H9 (cell line): ENCODE measurements at regions not wholly inside any gene's neighbourhood (a gene's known extent, or its start where the extent isn't known, plus 50 kb on each side); places are given as distances from the start of the nearest gene placed in this dataset.

Experiments
- DNase-seq: peaks from one replicate; pipeline ENCODE4 v3.0.0-alpha.2; 2017
- H2AFZ ChIP-seq: one replicate; pipeline ENCODE4 v1.6.1; 2013; ENCODE audit warnings: mild to moderate bottlenecking, low read length, control low read depth, moderate library complexity
- H2AK5ac ChIP-seq: 2 replicates; pipeline ENCODE4 v1.6.1; 2013; ENCODE audit warnings: low read length, control low read depth, mixed read lengths; ENCODE audit not compliant: insufficient read length
- H2BK120ac ChIP-seq: one replicate; pipeline ENCODE4 v1.6.1; 2013; ENCODE audit warnings: low read depth, mild to moderate bottlenecking, low read length, control low read depth, inconsistent platforms; ENCODE audit not compliant: poor library complexity, severe bottlenecking
- H2BK12ac ChIP-seq: 2 replicates; pipeline ENCODE4 v1.6.1; 2013; ENCODE audit warnings: low read length, control low read depth, mixed read lengths, low read depth; ENCODE audit not compliant: insufficient read length
- H2BK15ac ChIP-seq: 2 replicates; pipeline ENCODE4 v1.6.1; 2013; ENCODE audit warnings: low read depth, low read length, control low read depth
- H2BK20ac ChIP-seq: one replicate; pipeline ENCODE4 v1.6.1; 2013; ENCODE audit warnings: low read depth, mild to moderate bottlenecking, low read length, control low read depth, inconsistent platforms; ENCODE audit not compliant: poor library complexity, severe bottlenecking
- H2BK5ac ChIP-seq: 2 replicates; pipeline ENCODE4 v1.6.1; 2013; ENCODE audit warnings: low read length, control low read depth, mixed read lengths; ENCODE audit not compliant: insufficient read length
- H3K14ac ChIP-seq: 2 replicates; pipeline ENCODE4 v1.6.1; 2013; ENCODE audit warnings: low read length, control low read depth; ENCODE audit not compliant: insufficient read depth
- H3K18ac ChIP-seq: 2 replicates; pipeline ENCODE4 v1.6.1; 2013; ENCODE audit warnings: low read depth, mild to moderate bottlenecking, mixed read lengths, low read length, control low read depth; ENCODE audit not compliant: insufficient read length
- H3K23ac ChIP-seq: 2 replicates; pipeline ENCODE4 v1.6.1; 2013; ENCODE audit warnings: low read length, control low read depth, mixed read lengths, low read depth; ENCODE audit not compliant: insufficient read length
- H3K23me2 ChIP-seq: 2 replicates; pipeline ENCODE4 v1.6.1; 2013; ENCODE audit warnings: low read depth, mild to moderate bottlenecking, mixed read lengths, low read length, control low read depth; ENCODE audit not compliant: insufficient read length, poor library complexity, severe bottlenecking
- H3K27ac ChIP-seq: 2 replicates; pipeline ENCODE4 v1.5.1; 2013; ENCODE audit warnings: low read length, control low read depth, mixed read lengths, low read depth; ENCODE audit not compliant: insufficient read length
- H3K27me3 ChIP-seq: 2 replicates; pipeline ENCODE4 v1.6.1; 2013; ENCODE audit warnings: low read length, control low read depth, inconsistent platforms; ENCODE audit not compliant: insufficient read depth
- H3K4ac ChIP-seq: 2 replicates; pipeline ENCODE4 v1.6.1; 2013; ENCODE audit warnings: low read depth, mild to moderate bottlenecking, control low read depth, inconsistent platforms, low read length, moderate library complexity
- H3K4me1 ChIP-seq: 2 replicates; pipeline ENCODE4 v1.6.1; 2013; ENCODE audit warnings: low read length, control low read depth, inconsistent platforms; ENCODE audit not compliant: insufficient read depth
- H3K4me2 ChIP-seq: 2 replicates; pipeline ENCODE4 v1.6.1; 2013; ENCODE audit warnings: low read length, control low read depth, mixed read lengths; ENCODE audit not compliant: insufficient read length, insufficient read depth
- H3K56ac ChIP-seq: 2 replicates; pipeline ENCODE4 v1.6.1; 2013; ENCODE audit warnings: low read depth, mild to moderate bottlenecking, mixed read lengths, low read length, control low read depth; ENCODE audit not compliant: insufficient read length
- H3K79me1 ChIP-seq: 2 replicates; pipeline ENCODE4 v1.6.1; 2013; ENCODE audit warnings: low read depth, mild to moderate bottlenecking, moderate library complexity, low read length, control low read depth, inconsistent platforms; ENCODE audit not compliant: insufficient read depth, poor library complexity, severe bottlenecking
- H3K79me2 ChIP-seq: 2 replicates; pipeline ENCODE4 v1.6.1; 2013; ENCODE audit warnings: low read length, control low read depth, inconsistent platforms; ENCODE audit not compliant: insufficient read depth
- H3K9ac ChIP-seq: 2 replicates; pipeline ENCODE4 v1.6.1; 2013; ENCODE audit warnings: low read length, control low read depth, mixed read lengths; ENCODE audit not compliant: insufficient read length; ENCODE audit errors: extremely low read depth
- H3K9me3 ChIP-seq: one replicate; pipeline ENCODE4 v1.6.1; 2013; ENCODE audit warnings: low read depth, low read length, inconsistent platforms; ENCODE audit not compliant: control insufficient read depth
- H3T11ph ChIP-seq: one replicate; pipeline ENCODE4 v1.6.1; 2013; ENCODE audit warnings: mild to moderate bottlenecking, low read length, control low read depth, inconsistent platforms
- H4K20me1 ChIP-seq: one replicate; pipeline ENCODE4 v1.6.1; 2013; ENCODE audit not compliant: control insufficient read depth, insufficient read length, insufficient read depth
- H4K5ac ChIP-seq: 2 replicates; pipeline ENCODE4 v1.6.1; 2013; ENCODE audit warnings: low read depth, mild to moderate bottlenecking, mixed read lengths, low read length, control low read depth; ENCODE audit not compliant: insufficient read length
- H4K8ac ChIP-seq: replicated peaks from 2 replicates; pipeline ENCODE4 v1.6.1; 2013; ENCODE audit warnings: low read length, control low read depth, mixed read lengths, low read depth; ENCODE audit not compliant: insufficient read length
- H4K91ac ChIP-seq: 2 replicates; pipeline ENCODE4 v1.6.1; 2013; ENCODE audit warnings: low read depth, mild to moderate bottlenecking, moderate library complexity, mixed read lengths, low read length, control low read depth; ENCODE audit not compliant: insufficient read length
- H3K27ac Mint-ChIP-seq, 3 experiments: 2 replicates in 2 of 3; 3 replicates in 1 of 3; pipeline ENCODE4 v1.8.0; 2020 to 2021; ENCODE audit warnings: mixed read lengths in 3 of 3, mild to moderate bottlenecking in 1 of 3, moderate library complexity in 1 of 3
- H3K27me3 Mint-ChIP-seq: 2 replicates; pipeline ENCODE4 v1.8.0; 2021; ENCODE audit warnings: low read depth, mild to moderate bottlenecking, moderate library complexity, mixed read lengths
- H3K36me3 Mint-ChIP-seq, 3 experiments: 2 replicates in 2 of 3; 3 replicates in 1 of 3; pipeline ENCODE4 v1.8.0; 2020 to 2021; ENCODE audit warnings: low read depth in 3 of 3, mixed read lengths in 3 of 3; ENCODE audit not compliant: insufficient read depth in 1 of 3
- H3K4me1 Mint-ChIP-seq, 2 experiments: 2 replicates each; pipeline ENCODE4 v1.8.0; 2020; ENCODE audit warnings: mixed read lengths in 2 of 2
- H3K4me3 Mint-ChIP-seq, 2 experiments: 2 replicates in 1 of 2; 3 replicates in 1 of 2; pipeline ENCODE4 v1.8.0; 2020 to 2021; ENCODE audit warnings: mild to moderate bottlenecking in 2 of 2, mixed read lengths in 2 of 2, moderate library complexity in 1 of 2
- H3K9me3 Mint-ChIP-seq, 2 experiments: 2 replicates in 1 of 2; 3 replicates in 1 of 2; pipeline ENCODE4 v1.8.0; 2020; ENCODE audit warnings: mild to moderate bottlenecking in 2 of 2, mixed read lengths in 2 of 2, moderate library complexity in 1 of 2
- CTCF ChIP-seq: fragments of 200-600 bp; sonication (generic); conservative IDR thresholded peaks from 3 replicates; pipeline ENCODE4 v1.8.0; 2021; ENCODE audit warnings: antibody characterized with exemption, mild to moderate bottlenecking
- WGBS: extraction: QIAGEN DNeasy Blood & Tissue Kit; methylation state at CpG from one replicate; pipeline ENCODE4 v1.1.7; 2013; ENCODE audit warnings: missing lambda C conversion rate, low lambda C conversion rate, mixed read lengths; ENCODE audit not compliant: insufficient read length; ENCODE audit errors: extremely low coverage; 5-methylcytosine and 5-hydroxymethylcytosine counted together

- Histone ChIP-seq H3K9me3 (no peaks in the 10 kb centered on the region), H2AFZ (no peak overlapping the region), H3K79me2 (no peaks in the 10 kb centered on the region), H4K20me1 (no peaks in the 10 kb centered on the region), H3K4me1 (peaks cover 4% of the 10 kb centered on the region; the same call in 1 of the 2 replicates), H4K91ac (no peak overlapping the region), H3K23me2 (no peaks in the 10 kb centered on the region), H3K23ac (no peak overlapping the region), H2BK20ac (no peak overlapping the region), H2BK120ac (no peak overlapping the region), H3K56ac (no peak overlapping the region), H3T11ph (no peak overlapping the region), H2BK15ac (no peak overlapping the region), H3K9ac (no peak overlapping the region), H4K5ac (no peak overlapping the region), H2AK5ac (no peak overlapping the region), H3K4ac (no peak overlapping the region), H3K14ac (no peak overlapping the region), H3K27ac (no peak overlapping the region), H3K79me1 (no peaks in the 10 kb centered on the region), H3K4me2 (no peak overlapping the region), H2BK12ac (no peak overlapping the region), H4K8ac (no peak overlapping the region), H3K27me3 (no peaks in the 10 kb centered on the region), H2BK5ac (no peak overlapping the region), H3K18ac (no peak overlapping the region)
- WGBS: no CpG with 5 or more reads among the region's 14 CpGs
- no peaks in the 10 kb centered on the region for H3K36me3 Mint-ChIP-seq
- no peak for TF ChIP-seq CTCF
- H3K27ac Mint-ChIP-seq: no peak overlapping the region
- no peaks in the 10 kb centered on the region for H3K9me3 Mint-ChIP-seq
- DNase-seq: no peak
- no peaks in the 10 kb centered on the region; the same call in 1 of the 2 replicates for H3K27me3 Mint-ChIP-seq
- H3K4me3 Mint-ChIP-seq: no peak overlapping the region
- peaks cover 27 to 31% of the 10 kb centered on the region in 2 experiments for H3K4me1 Mint-ChIP-seq
Observed at GRCh38 chr10:129033790-129034272, 433.2 kb upstream of the MGMT start.
